Lower lobe of right lung (tissue), 2 donors: ENCODE measurements at regions not wholly inside any gene's neighbourhood (a gene's known extent, or its start where the extent isn't known, plus 50 kb on each side); places are given as distances from the start of the nearest gene placed in this dataset.

Experiments used
- ATAC-seq, 2 donors: fragments of 200-7000 bp; cut with Tn5 transposase; one replicate each; pipeline ENCODE4 v1.9.1; 2020 to 2022; ENCODE audit warnings: mild to moderate bottlenecking in 2 of 2, moderate library complexity in 2 of 2
- DNase-seq: peaks from one replicate; pipeline ENCODE4 v3.0.0-alpha.2; 2020
- H3K27ac ChIP-seq: fragments of 200-600 bp; one replicate; pipeline ENCODE4 v1.8.0; 2022
- H3K27me3 ChIP-seq: fragments of 200-600 bp; one replicate; pipeline ENCODE4 v1.8.0; 2022; ENCODE audit warnings: low read depth
- H3K36me3 ChIP-seq: fragments of 200-600 bp; one replicate; pipeline ENCODE4 v1.8.0; 2022; ENCODE audit warnings: mild to moderate bottlenecking
- H3K4me1 ChIP-seq: fragments of 200-600 bp; one replicate; pipeline ENCODE4 v1.8.0; 2022
- H3K4me3 ChIP-seq: fragments of 200-600 bp; one replicate; pipeline ENCODE4 v1.8.0; 2022; ENCODE audit warnings: mild to moderate bottlenecking
- H3K9me3 ChIP-seq: fragments of 200-600 bp; one replicate; pipeline ENCODE4 v1.8.0; 2022
- intact Hi-C: fragments of 100-400 bp; cut with DNase I; formaldehyde crosslinking; loops from one replicate; pipeline ENCODE4 v1.11.0; 2022
- TF ChIP-seq, protein P1 (sequence below): fragments of 200-600 bp; IDR thresholded peaks from one replicate; pipeline ENCODE4 v1.8.0; 2022; ENCODE audit warnings: antibody characterized with exemption, mild to moderate bottlenecking
- donor health status: DM: no; HTN: yes; CAD: no; lungs with severe emphysema.

DNA sequence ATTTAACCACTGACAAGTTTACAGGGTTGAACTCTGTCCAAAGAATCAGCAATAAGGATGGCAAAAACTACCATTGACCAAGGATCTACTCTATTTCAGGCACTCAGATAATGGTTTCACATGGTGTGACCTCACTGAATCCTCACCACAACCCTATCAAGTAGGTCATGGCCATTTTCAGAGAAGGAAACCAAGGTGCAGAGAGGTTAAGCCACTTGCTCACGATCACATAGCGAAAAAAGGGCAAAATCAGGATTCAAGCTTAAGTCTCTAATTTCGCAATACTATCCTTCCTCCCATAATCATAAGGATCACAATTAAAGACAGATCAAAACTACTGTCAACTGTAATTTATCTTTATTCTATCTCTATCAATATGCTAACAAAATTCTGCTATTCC lies 191.0 kb upstream of the AFF2 start:
- DNase-seq (no peak), ATAC-seq (no peak)
- H3K27ac ChIP-seq, result no peak overlapping the region
- H3K4me3 ChIP-seq, result no peak overlapping the region
- H3K4me1 ChIP-seq, result no peaks in the 10 kb centered on the region
- TF ChIP-seq, protein P1, sequence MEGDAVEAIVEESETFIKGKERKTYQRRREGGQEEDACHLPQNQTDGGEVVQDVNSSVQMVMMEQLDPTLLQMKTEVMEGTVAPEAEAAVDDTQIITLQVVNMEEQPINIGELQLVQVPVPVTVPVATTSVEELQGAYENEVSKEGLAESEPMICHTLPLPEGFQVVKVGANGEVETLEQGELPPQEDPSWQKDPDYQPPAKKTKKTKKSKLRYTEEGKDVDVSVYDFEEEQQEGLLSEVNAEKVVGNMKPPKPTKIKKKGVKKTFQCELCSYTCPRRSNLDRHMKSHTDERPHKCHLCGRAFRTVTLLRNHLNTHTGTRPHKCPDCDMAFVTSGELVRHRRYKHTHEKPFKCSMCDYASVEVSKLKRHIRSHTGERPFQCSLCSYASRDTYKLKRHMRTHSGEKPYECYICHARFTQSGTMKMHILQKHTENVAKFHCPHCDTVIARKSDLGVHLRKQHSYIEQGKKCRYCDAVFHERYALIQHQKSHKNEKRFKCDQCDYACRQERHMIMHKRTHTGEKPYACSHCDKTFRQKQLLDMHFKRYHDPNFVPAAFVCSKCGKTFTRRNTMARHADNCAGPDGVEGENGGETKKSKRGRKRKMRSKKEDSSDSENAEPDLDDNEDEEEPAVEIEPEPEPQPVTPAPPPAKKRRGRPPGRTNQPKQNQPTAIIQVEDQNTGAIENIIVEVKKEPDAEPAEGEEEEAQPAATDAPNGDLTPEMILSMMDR, result no peak
- H3K9me3 ChIP-seq, result no peaks in the 10 kb centered on the region
- H3K36me3 ChIP-seq, result no peaks in the 10 kb centered on the region
- H3K27me3 ChIP-seq, result no peaks in the 10 kb centered on the region
- intact Hi-C loops, result no loop called here

DNA sequence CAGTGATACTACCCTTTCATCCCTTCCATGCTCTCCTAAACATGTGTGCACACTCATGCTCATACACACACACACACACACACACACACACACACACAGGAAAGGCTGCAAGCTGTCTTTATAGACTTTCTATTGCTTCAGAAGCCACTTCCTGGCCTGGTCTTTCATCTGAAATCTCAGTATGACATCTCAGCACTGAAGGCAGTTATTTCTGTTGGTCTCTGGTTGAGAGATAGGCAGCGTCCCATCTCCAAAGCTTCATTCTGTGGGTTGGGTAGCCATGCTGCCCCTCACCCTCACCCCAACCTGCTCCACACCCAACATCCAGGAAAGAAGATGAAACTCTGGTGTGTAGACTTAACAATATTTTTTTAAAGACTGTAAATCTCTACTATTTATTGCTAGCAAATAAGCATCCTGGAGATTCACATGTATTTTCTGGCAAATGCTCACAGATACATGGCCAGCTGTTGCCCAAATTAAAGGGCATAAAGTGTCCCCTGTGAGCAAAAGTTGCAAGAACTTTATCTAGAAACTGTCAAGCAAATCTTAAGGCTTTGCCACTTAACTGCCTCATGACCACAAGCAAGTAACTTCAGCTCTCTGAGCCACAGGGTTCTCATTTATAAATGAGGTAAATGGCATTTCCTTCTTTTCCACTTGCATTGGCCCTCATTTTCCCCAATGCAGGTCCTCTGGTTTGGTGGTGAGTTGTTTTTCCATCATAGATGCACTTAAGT lies 189.8 kb upstream of the AFF2 start:
- Histone ChIP-seq H3K4me3 (no peak overlapping the region), H3K27me3 (no peaks in the 10 kb centered on the region), H3K4me1 (no peaks in the 10 kb centered on the region), H3K9me3 (no peaks in the 10 kb centered on the region), H3K36me3 (no peaks in the 10 kb centered on the region), H3K27ac (no peak overlapping the region)
- ATAC-seq, result no peak
- TF ChIP-seq, protein P1, result no peak
- DNase-seq, result no peak
- intact Hi-C loops, result no loop called here

DNA sequence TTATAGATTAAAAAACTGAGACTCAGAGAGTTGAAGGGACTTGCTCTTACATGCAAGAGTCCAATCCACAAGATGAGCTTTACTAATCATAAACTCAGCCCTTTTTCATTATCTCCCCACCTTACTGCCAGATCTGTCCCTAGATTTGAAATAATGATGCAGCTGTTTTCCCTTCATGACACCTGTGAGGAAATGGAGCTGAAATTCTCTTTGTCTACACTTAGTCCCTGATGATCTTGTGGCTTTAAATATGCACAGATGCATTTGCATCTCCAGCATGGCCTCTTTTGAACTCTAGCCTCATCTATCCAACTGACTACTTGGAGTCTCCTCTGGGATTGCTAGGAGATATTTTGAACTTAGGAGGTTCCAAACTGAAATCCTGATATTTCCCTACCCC lies 188.9 kb upstream of the AFF2 start:
- Histone ChIP-seq H3K4me1 (no peaks in the 10 kb centered on the region), H3K36me3 (no peaks in the 10 kb centered on the region), H3K9me3 (no peaks in the 10 kb centered on the region), H3K4me3 (no peak overlapping the region), H3K27ac (no peak overlapping the region), H3K27me3 (no peaks in the 10 kb centered on the region)
- intact Hi-C loops, result no loop called here
- DNase-seq (no peak), ATAC-seq (no peak)
- TF ChIP-seq, protein P1, result no peak

DNA sequence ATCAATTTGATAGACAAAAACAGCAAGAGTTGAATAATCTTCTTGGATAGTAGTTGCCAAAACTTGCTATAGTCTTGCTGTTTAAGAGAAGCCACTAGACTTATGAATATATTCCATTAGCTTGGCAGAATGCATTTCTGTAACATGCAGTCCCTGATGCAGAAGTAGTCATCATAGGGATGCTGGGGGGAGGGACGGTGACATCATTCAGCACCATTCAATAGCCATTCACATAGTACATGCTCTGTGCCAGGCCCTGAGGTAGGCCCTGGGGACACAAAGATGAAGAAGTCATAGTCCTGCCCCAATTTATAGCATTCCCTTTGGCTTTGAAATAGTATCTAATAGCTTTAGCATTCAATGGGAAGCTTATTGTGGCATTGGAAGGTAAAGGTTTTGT lies 185.5 kb upstream of the AFF2 start:
- no peaks in the 10 kb centered on the region for H3K9me3 ChIP-seq
- TF ChIP-seq, protein P1, result no peak
- no peaks in the 10 kb centered on the region for H3K36me3 ChIP-seq
- no peak for ATAC-seq
- no peaks in the 10 kb centered on the region for H3K4me1 ChIP-seq
- no peak overlapping the region for H3K27ac ChIP-seq
- no peak overlapping the region for H3K4me3 ChIP-seq
- DNase-seq, result no peak
- intact Hi-C loops, result no loop called here
- no peaks in the 10 kb centered on the region for H3K27me3 ChIP-seq

DNA sequence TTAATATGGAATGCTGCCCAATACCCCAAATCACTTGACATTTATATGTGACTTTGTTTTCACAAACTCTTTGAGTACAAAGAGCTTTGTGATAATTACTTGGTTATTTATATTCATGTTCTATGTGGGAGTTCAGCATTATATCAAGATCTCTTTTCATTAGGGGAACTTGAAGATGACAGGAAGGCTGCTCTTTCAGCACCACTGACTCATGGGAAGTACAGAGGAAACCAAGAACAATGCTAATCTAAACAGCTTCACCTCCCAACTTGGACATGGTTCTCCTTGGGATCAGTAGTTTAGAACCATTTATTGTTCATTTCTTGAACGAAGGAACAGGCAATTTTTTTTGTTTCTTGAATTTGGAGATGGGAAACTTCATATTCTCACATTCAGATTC lies 184.0 kb upstream of the AFF2 start:
- intact Hi-C loops, result no loop called here
- Histone ChIP-seq H3K36me3 (no peaks in the 10 kb centered on the region), H3K9me3 (no peaks in the 10 kb centered on the region), H3K4me3 (no peak overlapping the region), H3K27ac (no peak overlapping the region), H3K27me3 (no peaks in the 10 kb centered on the region), H3K4me1 (no peaks in the 10 kb centered on the region)
- TF ChIP-seq, protein P1, result no peak
- no peak for DNase-seq
- ATAC-seq, result no peak
